Activated CD4-positive, alpha-beta T cell treated with anti-CD3 and anti-CD28 coated beads, Interleukin-2, amount 50 U/mL, for 48 hours (primary cell): ENCODE measurements at regions not wholly inside any gene's neighbourhood (a gene's known extent, or its start where the extent isn't known, plus 50 kb on each side); places are given as distances from the start of the nearest gene placed in this dataset.
A peak's percentile ranks its signal among the peaks of the same experiment; 100 is the strongest.
"Not testable (repeated sequence)": the region's sequence is repeated elsewhere in the genome, so short reads cannot be mapped to it uniquely, and the experiment has no call there.

Experiments
- DNase-seq, 2 experiments: peaks; one replicate each; pipeline ENCODE4 v3.0.0-alpha.2; 2020

GRCh38 chr4:174438711-174439110 is 83.6 kb downstream of the HPGD start:
- DNase-seq = no peak

DNA sequence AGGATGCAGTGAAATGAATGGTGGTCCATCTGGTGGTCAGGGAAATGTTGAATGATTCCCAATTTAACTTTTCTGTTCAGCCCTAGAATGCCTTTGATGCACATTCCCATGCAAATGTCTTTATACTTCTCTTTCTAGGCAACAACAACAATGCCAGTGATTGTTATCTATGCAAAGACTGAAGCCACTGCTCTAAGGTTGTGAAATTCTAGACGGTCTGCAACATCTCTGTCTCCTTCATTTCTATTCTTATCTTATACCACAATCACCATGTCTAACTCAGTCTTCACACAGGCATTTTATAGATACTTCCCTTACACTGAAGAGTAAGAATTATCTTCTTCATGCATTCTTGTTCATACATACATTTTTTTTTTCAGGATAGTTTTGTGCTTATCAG is 84.5 kb downstream of the HPGD start:
- no peak for DNase-seq

GRCh38 chr4:174437324-174437723 is 85.0 kb downstream of the HPGD start:
- DNase-seq = no peak

GRCh38 chr4:174436377-174436776 is 85.9 kb downstream of the HPGD start:
- no peak for DNase-seq

DNA sequence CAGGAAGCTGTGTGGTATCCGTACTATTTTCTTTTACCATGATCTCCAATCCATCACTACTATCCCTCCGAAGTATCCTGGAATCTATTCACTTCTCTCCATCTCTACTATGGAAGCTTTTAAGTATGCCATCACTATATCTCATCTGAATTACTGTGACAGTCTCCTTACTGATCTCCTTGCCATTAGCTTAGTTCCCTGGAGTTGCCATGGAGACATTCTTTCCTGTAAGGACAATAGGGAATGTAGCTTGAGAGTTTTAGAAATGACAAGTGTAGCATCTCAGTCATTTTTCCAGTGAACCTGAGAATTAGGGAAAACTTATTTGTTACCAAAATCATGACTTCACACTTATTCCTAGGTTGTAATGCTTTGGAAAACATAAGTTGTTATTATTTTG is 86.3 kb downstream of the HPGD start:
- DNase-seq = no peak

DNA sequence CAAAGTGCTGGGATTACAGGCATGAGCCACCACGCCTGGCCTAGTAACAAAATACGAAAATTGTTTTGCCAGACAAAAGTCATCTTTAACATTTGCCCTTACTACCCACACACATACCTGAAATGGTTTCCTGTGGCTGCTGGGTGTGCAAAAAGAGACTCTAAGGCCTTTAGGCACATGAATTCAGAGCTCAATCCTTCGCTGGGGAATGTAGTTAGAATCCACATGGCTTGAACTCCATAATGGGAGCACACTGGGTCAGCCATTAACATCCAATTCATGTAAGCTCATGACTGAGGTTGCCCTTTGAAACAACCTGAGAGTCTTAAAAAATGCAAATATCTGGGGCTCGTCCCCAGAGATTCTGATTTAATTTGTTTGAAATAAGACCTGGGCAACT is 87.8 kb downstream of the HPGD start:
- no peak for DNase-seq

DNA sequence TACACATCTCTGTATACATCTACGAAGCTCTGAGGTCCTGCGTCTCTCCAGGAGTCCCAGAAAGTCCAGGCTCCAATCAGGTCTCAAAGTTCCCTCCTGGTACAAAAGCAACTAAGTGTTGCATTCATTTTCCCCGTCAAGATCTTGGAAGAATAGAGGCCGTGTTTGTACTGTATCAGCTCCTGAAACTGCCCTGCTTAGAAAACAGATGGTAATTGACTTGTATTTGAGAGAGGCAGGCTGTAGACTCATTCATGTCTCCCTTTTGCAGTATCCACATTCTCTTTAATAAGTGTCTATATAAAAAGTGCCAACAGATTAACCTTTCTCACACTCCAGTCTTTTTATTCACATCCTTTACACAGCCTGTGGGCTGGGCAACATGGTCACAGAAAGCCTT is 91.7 kb downstream of the HPGD start:
- no peak for DNase-seq

DNA sequence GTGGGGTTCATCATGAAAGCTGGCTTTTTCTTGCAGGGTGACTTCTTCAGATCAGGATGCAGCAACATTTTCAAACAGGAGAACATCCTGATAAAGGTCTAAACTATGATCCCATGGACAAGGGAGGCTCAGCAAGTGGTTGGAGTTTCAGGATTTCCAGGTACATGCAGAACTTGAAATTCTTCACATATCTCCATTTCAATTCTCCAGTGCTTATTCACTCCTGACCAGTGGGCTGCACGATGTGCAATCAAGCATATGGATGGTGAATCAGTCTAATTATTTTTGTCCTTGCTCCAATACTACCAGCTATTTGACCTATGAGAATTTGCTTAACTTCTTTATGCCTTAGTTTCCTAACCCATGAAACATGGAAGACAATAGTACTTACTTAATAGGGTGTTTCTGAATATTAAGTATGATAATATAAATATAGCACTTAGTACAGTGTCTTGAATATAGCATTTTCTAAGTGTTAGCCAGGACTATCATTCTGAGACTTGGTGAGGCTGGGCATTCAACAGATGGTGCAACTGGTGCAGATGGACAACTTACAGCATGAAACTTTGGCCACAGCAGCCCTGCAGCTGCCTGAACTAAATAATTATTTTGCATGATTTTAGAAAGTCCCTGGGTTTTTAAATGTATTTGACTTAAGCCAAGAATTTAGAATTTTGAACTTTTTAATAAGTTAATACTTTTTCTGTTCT is 92.4 kb downstream of the HPGD start:
- DNase-seq = no peak

DNA sequence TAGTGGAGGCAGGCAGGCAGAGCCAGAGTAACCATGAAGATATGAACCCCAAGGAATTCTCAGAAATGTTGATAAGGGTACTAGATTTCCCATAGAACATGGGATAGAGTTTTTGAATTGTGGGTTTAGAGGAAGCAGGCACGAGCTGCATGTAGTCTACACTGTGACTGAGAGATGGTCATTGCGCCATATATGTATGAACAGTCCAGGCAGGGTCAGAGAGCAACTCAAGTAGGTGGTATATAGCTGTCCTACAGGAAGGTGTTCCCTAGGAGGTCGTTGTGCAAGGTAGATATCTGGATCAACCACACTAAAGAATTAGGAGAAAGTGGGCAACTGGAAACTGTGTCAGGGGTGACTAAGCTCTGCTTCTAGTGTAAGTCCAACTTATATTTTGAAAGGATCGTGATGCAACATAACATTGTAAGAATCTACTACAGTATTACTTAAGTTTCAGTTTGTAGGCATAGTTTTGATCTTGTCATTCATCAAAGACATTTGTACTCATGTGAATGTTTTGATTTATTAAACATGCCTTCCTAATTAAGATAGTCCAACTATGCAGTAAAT is 94.6 kb downstream of the HPGD start:
- no peak for DNase-seq

DNA sequence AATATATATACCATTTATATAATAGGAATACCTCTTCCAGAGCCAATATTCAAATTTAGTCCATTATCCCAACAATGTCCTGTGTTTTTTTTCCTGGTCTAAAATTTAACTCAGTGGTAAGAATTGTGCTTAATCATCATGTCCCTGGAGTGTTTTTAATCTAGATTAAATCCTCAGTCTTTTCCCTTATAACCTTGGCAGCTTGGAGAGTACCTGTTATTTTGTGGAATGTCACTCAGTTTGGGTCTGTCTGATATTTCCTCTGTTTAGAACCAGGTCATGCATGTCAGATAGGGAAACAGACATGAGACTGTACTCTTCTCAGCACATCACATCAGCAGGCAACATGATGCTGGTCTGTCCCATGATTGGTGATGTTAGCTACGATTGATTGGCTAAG is 96.6 kb downstream of the HPGD start:
- no peak for DNase-seq

DNA sequence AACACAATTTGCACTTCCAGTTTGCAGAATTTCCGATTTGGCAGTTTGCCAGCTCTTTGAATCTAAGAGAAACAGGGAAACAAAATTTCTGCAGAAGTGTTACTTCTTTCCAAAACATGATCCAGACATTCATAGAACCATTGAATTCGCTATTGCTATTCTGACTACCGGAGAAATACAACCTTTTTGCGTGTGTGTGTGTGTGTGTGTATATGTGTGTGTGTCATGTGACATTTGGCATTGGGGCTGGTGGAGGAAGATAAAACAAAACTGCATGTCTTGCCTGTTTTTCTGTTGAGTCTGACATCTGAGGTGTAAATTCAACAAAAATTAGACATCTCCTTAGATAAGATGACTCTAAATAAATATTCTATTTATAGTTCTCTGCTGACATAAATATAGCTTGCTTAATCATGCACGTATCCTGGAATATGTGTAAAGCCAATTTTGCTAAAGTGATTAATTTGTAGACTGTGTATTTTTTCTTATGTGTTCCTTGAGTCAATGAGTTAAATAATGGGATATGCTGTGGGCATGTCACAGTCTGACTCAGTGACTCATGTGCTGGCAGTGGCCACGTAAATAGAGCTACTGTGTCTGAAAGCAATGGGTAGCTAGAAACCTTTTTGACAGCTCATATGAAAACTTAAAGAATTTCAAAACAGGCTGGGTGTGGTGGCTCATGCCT is 98.9 kb downstream of the HPGD start:
- DNase-seq = peak in 1 of 2 experiments; percentile 4

GRCh38 chr4:174422893-174423256 is 99.4 kb downstream of the HPGD start:
- no peak for DNase-seq

DNA sequence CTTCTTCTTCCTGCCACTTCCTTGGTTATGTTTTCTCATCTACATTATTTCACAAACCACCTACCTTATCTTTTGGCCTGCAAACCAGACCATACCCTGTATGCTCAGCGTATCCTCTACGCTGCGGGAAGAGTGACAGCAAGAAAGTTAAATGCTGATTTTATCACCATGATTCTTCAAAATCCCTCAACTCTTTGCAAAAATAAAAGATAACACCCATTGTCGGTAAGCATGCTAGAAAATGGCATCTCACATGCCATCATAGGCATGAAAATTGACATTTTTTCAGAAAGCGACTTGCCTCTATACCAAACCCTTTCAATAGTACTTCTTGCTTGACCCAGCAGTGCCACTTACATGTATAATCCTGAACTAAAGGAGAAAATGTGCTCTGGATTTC is 102.0 kb downstream of the HPGD start:
- DNase-seq = no peak

DNA sequence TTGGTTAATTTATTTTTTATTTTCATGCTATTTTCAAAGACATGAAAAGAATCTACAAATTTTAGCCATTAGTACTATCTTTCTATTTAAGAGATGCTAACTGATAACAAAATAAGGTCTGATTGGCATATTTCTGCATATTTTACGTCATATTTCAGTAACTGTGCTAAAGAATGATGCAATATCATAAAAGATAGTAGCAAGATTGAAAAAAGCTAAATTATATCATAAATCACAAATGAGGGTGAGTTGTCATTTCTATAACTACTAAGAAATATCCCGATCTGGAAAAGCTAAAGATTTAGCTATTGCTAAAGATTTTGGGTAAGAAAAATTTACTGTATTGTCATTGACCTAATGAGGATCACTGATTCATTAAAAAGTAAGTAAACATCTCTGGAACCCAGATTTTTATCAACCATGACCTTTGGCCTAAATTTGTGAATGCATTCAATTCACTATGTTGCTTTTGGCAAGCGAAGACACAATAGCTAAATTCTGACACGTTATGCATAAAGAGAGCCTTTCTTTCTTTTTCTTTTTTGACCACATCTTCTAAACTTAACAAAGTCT is 103.6 kb downstream of the HPGD start:
- DNase-seq = no peak

- no peak for DNase-seq
These were observed 113.3 kb downstream of the HPGD start for GRCh38 chr4:174408841-174409552.

DNA sequence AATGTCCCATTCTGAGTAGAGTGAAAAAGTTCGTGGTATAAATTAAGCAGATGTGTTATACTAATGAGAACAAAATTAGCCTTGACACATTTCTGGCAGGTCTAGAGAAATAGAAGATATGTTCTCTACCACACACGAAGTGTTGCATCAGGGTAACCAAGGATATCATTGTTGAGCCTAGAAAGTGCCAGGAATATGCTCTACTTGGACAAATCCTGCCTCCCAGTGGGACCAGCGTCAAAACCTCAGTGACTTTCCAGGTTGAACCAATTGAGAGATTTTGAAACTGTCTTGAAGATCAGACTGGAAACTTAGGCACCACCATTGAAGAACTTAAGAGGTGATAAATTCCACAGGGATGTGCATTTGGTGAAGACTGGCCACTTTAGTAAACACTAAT is 115.9 kb downstream of the HPGD start:
- DNase-seq = no peak

DNA sequence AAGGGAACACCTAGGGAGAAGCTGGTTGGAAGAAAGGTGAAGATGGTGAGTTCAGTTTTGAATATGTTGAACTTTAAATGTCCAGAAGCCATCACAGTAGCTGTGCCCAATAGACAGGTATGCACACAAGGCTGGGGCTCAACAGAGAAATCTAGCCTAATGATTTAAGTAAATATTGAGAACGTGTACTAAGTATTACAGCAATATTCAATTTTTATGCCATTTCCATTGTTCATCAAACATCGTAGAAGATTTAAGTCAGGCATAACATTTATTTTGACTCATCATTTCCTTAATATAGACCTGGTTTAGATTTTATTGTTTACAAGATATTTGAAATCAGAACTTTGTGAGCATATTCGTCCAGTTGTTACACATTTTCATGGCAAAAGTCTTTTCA is 116.4 kb downstream of the HPGD start:
- DNase-seq = no peak

- no peak for DNase-seq
These were observed 117.6 kb downstream of the HPGD start for GRCh38 chr4:174404677-174405076.

- no peak for DNase-seq
These were observed 119.1 kb downstream of the HPGD start for GRCh38 chr4:174403177-174403543.

DNA sequence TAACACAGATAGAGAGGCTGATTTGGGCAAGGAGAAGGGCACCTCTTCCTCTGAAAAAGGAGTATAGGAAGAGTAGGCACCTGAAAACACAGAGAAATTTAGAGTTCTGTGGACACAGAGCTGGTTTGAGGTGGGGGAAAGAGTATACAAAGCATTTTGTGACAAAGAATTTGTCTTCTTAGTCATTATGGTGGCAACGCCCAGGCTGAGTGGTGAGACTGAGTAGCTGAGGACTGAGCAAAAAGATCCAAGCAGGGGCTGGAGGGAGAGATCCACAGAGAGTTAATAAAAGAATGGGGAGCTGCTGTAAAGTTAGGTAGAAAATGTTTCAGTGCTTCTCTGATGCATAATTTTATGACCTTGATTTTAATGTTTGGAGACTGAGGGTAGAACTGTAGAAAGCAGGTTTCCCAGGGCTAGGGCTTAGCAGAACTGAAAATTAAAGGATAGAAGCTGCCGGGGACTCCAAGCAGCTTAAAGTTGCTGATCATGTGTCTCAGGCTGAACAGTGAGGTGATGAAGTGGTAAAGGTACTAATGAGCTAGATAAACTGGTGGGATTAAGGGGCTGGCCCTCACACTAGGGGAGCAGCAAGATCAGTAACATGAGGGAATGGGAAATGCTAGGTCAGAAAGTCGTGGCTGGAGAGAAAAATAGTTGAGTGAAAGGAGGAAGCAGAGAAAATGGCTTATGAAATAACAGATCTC is 118.9 kb downstream of the CEP44 start:
- no peak for DNase-seq

- no peak for DNase-seq
These were observed 117.9 kb downstream of the CEP44 start for GRCh38 chr4:174401471-174402130.

DNA sequence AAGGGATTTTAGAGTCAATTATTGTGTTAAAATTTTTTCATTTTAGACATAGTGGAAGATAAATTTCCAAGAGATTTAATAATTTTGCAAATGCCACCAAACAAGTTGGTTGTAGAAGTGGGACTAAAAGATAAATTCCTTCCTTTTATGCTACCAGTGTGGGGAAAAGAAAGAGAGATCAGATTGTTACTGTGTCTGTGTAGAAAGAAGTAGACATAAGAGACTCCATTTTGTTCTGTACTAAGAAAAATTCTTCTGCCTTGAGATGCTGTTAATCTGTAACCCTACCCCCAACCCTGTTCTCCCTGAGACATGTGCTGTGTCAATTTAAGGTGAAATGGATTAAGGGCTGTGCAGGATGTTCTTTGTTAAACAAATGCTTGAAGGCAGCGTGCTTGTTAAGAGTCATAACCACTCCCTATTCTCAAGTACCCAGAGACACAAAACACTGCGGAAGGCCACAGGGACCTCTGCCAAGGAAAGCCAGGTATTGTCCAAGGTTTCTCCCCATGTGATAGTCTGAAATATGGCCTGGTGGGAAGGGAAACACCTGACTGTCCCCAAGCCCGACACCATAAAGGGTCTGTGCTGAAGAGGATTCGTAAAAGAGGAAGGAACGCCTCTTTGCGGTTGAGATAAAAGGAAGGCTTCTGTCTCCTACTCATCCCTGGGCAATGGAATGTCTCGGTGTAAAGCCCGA is 117.0 kb downstream of the CEP44 start:
- DNase-seq = not testable (repeated sequence)
